ENCODE measurements at regions not wholly inside any gene's neighbourhood (a gene's known extent, or its start where the extent isn't known, plus 50 kb on each side); places are given as distances from the start of the nearest gene placed in this dataset.

DNA sequence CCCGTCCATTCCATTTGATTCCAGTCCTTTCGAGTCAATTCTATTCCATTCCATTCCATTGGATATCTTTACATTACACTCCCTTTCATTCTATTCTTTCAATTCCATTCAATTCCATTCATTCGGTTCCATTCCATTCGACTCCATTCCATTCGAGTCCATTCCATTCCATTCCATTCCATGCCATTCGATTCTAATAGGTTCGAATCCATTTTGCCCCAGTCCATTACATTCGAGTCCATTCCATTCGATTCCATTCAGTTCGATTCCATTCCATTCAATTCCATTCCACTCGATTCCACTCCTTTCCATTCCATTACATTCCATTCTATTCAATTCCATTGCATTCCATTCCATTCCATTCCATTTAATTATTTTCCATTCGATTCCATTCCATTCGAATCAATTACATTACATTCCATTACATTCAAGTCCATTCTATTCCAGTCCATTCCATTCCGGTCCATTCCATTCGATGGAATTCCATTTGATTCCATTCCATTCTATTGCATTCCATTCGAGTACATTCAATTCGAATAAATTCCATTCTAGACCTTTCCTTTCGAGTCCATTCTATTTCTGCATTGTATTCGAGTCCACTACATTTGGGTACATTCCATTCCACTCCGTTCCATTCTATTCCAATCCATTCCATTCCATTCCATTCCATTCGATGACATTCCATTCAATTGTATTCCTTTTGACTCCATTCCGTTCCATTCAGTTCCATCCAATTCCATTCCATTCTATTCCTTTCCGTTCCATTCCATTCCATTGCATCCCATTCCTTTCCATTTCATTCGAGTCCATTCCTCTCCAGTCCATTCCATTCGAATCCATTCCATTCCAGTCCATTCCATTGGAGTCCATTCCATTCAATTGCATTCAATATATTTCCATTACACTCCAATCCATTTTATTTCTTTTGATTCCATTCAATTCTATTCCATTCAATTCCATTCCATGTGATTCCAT is 2604.8 kb upstream of the TPTE start:
- Histone ChIP-seq H3K79me2 (ENCODE audit: control insufficient read depth, insufficient read depth, low read length) (no peaks in the 10 kb centered on the region), H3K36me3 (replicated peaks in 1 of 2; ENCODE audit: control extremely low read depth in 1 of 2, control insufficient read depth in 1 of 2, extremely low read depth in 1 of 2, insufficient read depth in 2 of 2, low read length in 1 of 2) (no peaks in the 10 kb centered on the region), H2AFZ (ENCODE audit: insufficient read depth, low read depth, low read length, poor library complexity, severe bottlenecking) (no peak overlapping the region), H3K4me1 (ENCODE audit: control insufficient read depth in 2 of 2, insufficient read depth in 2 of 2, low read length in 2 of 2) (no peaks in the 10 kb centered on the region), H3K9ac (ENCODE audit: low read length) (no peak overlapping the region), H3K9me3 (ENCODE audit: control extremely low read depth in 1 of 3, control insufficient read depth in 2 of 3, insufficient read depth in 1 of 3, low read length in 2 of 3) (peaks cover 0 to 7% (median 2%) of the 10 kb centered on the region in 3 donors), H4K20me1 (ENCODE audit: control insufficient read depth, insufficient read depth, low read length, poor library complexity, severe bottlenecking) (no peaks in the 10 kb centered on the region), H3K4me2 (replicated peaks; ENCODE audit: low read depth, low read length, poor library complexity, severe bottlenecking) (no peak overlapping the region), H3K27ac (ENCODE audit: low read length in 2 of 2) (no peak overlapping the region), H3K4me3 (ENCODE audit: control extremely low read depth in 1 of 5, extremely low read depth in 1 of 5, insufficient read depth in 1 of 5, low read depth in 2 of 5, low read length in 4 of 5) (no peak overlapping the region), H3K27me3 (replicated peaks in 1 of 4; ENCODE audit: control extremely low read depth in 1 of 4, control insufficient read depth in 3 of 4, insufficient read depth in 4 of 4, low read length in 3 of 4) (no peaks in the 10 kb centered on the region)
- Mint-ChIP-seq H3K4me1 (no peaks in the 10 kb centered on the region), H3K27me3 (no peaks in the 10 kb centered on the region), H3K9me3 (ENCODE audit: insufficient read depth) (no peaks in the 10 kb centered on the region), H3K4me3 (no peak overlapping the region), H3K27ac (no peak overlapping the region)
- WGBS (ENCODE audit: insufficient coverage), result 80% methylated on average over 25 of the region's 25 CpGs
- ATAC-seq (ENCODE audit: low read depth) (no peak), DNase-seq (no peak)
- ChIA-PET POLR2A (no interaction called here), CTCF (no interaction called here)
- TF ChIP-seq, protein P1, sequence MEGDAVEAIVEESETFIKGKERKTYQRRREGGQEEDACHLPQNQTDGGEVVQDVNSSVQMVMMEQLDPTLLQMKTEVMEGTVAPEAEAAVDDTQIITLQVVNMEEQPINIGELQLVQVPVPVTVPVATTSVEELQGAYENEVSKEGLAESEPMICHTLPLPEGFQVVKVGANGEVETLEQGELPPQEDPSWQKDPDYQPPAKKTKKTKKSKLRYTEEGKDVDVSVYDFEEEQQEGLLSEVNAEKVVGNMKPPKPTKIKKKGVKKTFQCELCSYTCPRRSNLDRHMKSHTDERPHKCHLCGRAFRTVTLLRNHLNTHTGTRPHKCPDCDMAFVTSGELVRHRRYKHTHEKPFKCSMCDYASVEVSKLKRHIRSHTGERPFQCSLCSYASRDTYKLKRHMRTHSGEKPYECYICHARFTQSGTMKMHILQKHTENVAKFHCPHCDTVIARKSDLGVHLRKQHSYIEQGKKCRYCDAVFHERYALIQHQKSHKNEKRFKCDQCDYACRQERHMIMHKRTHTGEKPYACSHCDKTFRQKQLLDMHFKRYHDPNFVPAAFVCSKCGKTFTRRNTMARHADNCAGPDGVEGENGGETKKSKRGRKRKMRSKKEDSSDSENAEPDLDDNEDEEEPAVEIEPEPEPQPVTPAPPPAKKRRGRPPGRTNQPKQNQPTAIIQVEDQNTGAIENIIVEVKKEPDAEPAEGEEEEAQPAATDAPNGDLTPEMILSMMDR (IDR thresholded peaks at IDR 0.05), result no peak
- no peak for TF ChIP-seq EZH2 (IDR thresholded peaks at IDR 0.05; ENCODE audit: borderline replicate concordance, insufficient read depth, low read depth, low read length, poor library complexity, severe bottlenecking)
- intact Hi-C loops (cut with micrococcal nuclease), result no loop called here

DNA sequence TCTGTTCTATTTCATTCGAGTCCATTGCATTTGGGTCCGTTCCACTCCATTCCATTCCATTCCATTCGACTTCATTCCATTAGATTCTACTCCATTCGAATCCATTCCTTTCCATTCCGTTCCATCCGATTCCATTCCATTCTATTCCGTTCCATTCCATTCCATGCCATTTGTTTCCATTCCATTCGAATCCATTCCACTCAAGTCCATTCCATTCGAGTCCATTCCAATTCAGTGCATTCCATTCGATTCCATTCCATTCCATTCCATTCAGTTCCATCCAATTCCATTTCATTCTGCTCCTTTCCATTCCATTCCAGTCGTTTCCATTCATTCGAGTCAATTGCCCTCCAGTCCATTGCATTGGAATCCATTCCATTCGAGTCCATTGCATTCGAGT is 2603.7 kb upstream of the TPTE start:
- no peak overlapping the region for H3K27ac ChIP-seq (ENCODE audit: low read length in 2 of 2)
- no peak for DNase-seq
- Mint-ChIP-seq H3K4me3 (no peak overlapping the region), H3K27me3 (no peaks in the 10 kb centered on the region), H3K9me3 (ENCODE audit: insufficient read depth) (no peaks in the 10 kb centered on the region), H3K4me1 (no peaks in the 10 kb centered on the region), H3K27ac (no peak overlapping the region)
- H3K4me1 ChIP-seq (ENCODE audit: control insufficient read depth in 2 of 2, insufficient read depth in 2 of 2, low read length in 2 of 2), result no peaks in the 10 kb centered on the region
- no peaks in the 10 kb centered on the region for H3K79me2 ChIP-seq (ENCODE audit: control insufficient read depth, insufficient read depth, low read length)
- 76% methylated on average over 14 of the region's 14 CpGs for WGBS (ENCODE audit: insufficient coverage)
- no peaks in the 10 kb centered on the region for H3K27me3 ChIP-seq (replicated peaks in 1 of 4; ENCODE audit: control extremely low read depth in 1 of 4, control insufficient read depth in 3 of 4, insufficient read depth in 4 of 4, low read length in 3 of 4)
- ATAC-seq (ENCODE audit: low read depth), result no peak
- no peaks in the 10 kb centered on the region for H3K36me3 ChIP-seq (replicated peaks in 1 of 2; ENCODE audit: control extremely low read depth in 1 of 2, control insufficient read depth in 1 of 2, extremely low read depth in 1 of 2, insufficient read depth in 2 of 2, low read length in 1 of 2)
- intact Hi-C loops (cut with micrococcal nuclease), result no loop called here
- TF ChIP-seq EZH2 (IDR thresholded peaks at IDR 0.05; ENCODE audit: borderline replicate concordance, insufficient read depth, low read depth, low read length, poor library complexity, severe bottlenecking), result no peak
- TF ChIP-seq, protein P1 (IDR thresholded peaks at IDR 0.05), result no peak
- no peak overlapping the region for H3K4me3 ChIP-seq (ENCODE audit: control extremely low read depth in 1 of 5, extremely low read depth in 1 of 5, insufficient read depth in 1 of 5, low read depth in 2 of 5, low read length in 4 of 5)
- no peak overlapping the region for H3K9ac ChIP-seq (ENCODE audit: low read length)
- ChIA-PET POLR2A (no interaction called here), CTCF (no interaction called here)
- no peak overlapping the region for H3K4me2 ChIP-seq (replicated peaks; ENCODE audit: low read depth, low read length, poor library complexity, severe bottlenecking)
- H4K20me1 ChIP-seq (ENCODE audit: control insufficient read depth, insufficient read depth, low read length, poor library complexity, severe bottlenecking), result no peaks in the 10 kb centered on the region
- peaks cover 0 to 13% (median 12%) of the 10 kb centered on the region in 3 donors for H3K9me3 ChIP-seq (ENCODE audit: control extremely low read depth in 1 of 3, control insufficient read depth in 2 of 3, insufficient read depth in 1 of 3, low read length in 2 of 3)
- no peak overlapping the region for H2AFZ ChIP-seq (ENCODE audit: insufficient read depth, low read depth, low read length, poor library complexity, severe bottlenecking)

All from B cell (primary cell).